Activated CD4-positive, alpha-beta memory T cell treated with anti-CD3 and anti-CD28 coated beads for 36 hours (primary cell): ENCODE measurements at regions not wholly inside any gene's neighbourhood (a gene's known extent, or its start where the extent isn't known, plus 50 kb on each side); places are given as distances from the start of the nearest gene placed in this dataset.

Source experiments
- CTCF ChIA-PET: fragments of 350-600 bp; sonication (Branson Sonifier 250); formaldehyde crosslinking; loops from one replicate; lab custom pipeline; 2021; ENCODE audit warnings: antibody characterized with exemption, inconsistent platforms; lab: Charles Lee
- POLR2A ChIA-PET: fragments of 350-600 bp; sonication (Branson Sonifier 250); formaldehyde crosslinking; loops from one replicate; lab custom pipeline; 2021; ENCODE audit warnings: antibody characterized with exemption; lab: Charles Lee
- DNase-seq: peaks from one replicate; pipeline ENCODE4 v3.0.0-alpha.2; 2020
- H3K27ac Mint-ChIP-seq: one replicate; pipeline ENCODE4 v1.8.0; 2021; ENCODE audit warnings: mixed read lengths
- H3K27me3 Mint-ChIP-seq: one replicate; pipeline ENCODE4 v1.8.0; 2021; ENCODE audit warnings: mixed read lengths
- H3K36me3 Mint-ChIP-seq: one replicate; pipeline ENCODE4 v1.8.0; 2021; ENCODE audit warnings: mixed read lengths
- H3K4me1 Mint-ChIP-seq: one replicate; pipeline ENCODE4 v1.8.0; 2021; ENCODE audit warnings: low read depth, mixed read lengths
- H3K4me3 Mint-ChIP-seq: one replicate; pipeline ENCODE4 v1.8.0; 2021; ENCODE audit warnings: mild to moderate bottlenecking, mixed read lengths
- H3K9me3 Mint-ChIP-seq: one replicate; pipeline ENCODE4 v1.8.0; 2021; ENCODE audit warnings: mixed read lengths
- intact Hi-C: fragments of 100-400 bp; cut with micrococcal nuclease; formaldehyde crosslinking; loops from one replicate; pipeline ENCODE4 v1.15.1; 2023

DNA sequence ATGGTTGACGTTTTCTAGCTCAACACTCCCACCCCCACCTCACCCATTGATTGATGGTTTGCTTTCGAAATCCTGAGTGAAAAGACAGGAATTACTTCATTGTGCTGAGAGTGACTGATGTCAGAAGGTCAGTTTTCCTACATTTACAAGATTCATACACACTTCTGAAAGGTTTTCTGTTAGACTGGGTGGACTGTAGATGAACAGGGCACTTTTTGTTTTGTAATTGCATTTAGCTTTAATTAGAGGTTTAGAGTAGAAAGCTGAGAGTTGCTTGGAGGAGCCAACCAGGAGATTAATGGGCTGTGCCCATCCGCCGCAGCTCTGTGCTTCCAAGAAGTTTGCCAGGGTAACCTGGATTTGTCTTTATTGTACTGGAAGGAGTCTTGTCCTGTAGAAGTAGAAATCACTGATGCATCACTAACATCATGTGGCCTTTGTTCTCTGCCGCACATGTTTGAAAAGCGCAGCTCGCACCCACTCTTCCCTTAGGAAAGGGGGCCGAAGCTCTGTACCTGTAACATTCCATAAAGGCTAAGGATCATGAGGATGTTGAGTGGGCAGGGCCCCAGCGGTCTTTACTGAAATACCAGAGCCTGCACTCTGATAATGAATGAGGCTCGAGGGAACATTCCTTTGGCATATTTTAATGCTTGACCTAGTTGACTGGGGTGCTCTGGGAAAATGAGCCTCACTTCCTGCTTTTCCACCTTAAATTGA is 267.6 kb upstream of the DMRT1 start:
- Mint-ChIP-seq H3K36me3 (no peaks in the 10 kb centered on the region), H3K27ac (no peak overlapping the region), H3K27me3 (no peaks in the 10 kb centered on the region), H3K4me3 (no peak overlapping the region), H3K4me1 (peaks cover 3% of the 10 kb centered on the region), H3K9me3 (no peaks in the 10 kb centered on the region)
- POLR2A ChIA-PET: no interaction called here
- intact Hi-C loops: no loop called here
- DNase-seq: no peak
- CTCF ChIA-PET: interaction anchor here (1.0 kb wide), 1 partner anchor 11 kb away, joined by 3 read pairs; no protein-coding TSS in a partner anchor

DNA sequence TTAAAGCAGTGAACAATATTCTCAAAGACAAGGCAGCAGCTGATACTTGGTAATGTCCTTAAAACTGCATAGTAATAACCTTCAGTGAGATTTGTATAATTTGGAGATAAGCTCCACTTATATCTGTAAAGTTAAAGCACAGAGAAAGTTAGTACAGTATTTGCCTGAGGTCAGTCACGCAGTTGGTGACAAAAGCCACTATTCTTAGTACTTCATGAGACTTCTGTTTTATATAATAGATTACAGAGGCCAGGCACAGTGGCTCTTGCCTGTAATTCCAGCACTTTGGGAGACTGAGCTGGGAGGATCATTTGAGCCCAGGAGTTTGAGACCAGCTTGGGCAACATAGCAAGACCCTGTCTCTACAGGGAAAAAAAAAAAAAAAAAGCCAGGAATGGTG is 266.4 kb upstream of the DMRT1 start:
- Mint-ChIP-seq H3K36me3 (peaks cover 2% of the 10 kb centered on the region), H3K9me3 (no peaks in the 10 kb centered on the region), H3K4me1 (peaks cover 3% of the 10 kb centered on the region), H3K27me3 (no peaks in the 10 kb centered on the region), H3K4me3 (no peak overlapping the region), H3K27ac (no peak overlapping the region)
- no peak for DNase-seq
- ChIA-PET POLR2A (no interaction called here), CTCF (no interaction called here)
- intact Hi-C loops: no loop called here

DNA sequence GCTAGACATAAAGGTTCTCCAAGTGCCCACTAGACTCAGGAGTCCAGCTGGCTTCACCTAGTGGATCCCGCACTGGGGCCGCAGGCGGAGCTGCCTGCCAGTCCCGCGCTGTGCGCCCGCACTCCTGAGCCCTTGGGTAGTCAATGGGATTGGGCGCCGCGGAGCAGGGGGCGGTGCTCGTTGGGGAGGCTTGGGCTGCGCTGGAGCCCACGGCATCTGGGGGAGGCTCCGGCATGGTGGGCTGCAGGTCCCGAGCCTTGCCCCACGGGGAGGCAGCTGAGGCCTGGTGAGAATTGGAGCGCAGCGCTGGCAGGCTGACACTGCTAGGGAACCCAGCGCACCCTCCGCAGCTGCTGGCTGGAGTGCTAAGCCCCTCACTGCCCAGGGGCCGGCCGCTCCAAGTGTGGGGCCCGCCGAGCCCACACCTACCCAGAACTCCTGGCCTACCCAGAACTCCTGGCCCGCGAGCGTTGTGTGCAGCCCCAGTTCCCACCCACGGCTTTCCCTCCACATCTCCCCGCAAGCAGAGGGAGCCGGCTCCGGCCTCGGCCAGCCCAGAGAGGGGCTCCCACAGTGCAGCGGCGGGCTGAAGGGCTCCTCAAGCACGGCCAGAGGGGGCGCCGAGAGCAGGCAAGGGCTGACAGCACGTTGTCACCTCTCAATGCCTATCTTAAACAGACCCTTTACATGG is 260.7 kb upstream of the DMRT1 start:
- ChIA-PET POLR2A (no interaction called here), CTCF (interaction anchor here (0.7 kb wide), 1 partner anchor 170 kb away, joined by 3 read pairs; no protein-coding TSS in a partner anchor)

DNA sequence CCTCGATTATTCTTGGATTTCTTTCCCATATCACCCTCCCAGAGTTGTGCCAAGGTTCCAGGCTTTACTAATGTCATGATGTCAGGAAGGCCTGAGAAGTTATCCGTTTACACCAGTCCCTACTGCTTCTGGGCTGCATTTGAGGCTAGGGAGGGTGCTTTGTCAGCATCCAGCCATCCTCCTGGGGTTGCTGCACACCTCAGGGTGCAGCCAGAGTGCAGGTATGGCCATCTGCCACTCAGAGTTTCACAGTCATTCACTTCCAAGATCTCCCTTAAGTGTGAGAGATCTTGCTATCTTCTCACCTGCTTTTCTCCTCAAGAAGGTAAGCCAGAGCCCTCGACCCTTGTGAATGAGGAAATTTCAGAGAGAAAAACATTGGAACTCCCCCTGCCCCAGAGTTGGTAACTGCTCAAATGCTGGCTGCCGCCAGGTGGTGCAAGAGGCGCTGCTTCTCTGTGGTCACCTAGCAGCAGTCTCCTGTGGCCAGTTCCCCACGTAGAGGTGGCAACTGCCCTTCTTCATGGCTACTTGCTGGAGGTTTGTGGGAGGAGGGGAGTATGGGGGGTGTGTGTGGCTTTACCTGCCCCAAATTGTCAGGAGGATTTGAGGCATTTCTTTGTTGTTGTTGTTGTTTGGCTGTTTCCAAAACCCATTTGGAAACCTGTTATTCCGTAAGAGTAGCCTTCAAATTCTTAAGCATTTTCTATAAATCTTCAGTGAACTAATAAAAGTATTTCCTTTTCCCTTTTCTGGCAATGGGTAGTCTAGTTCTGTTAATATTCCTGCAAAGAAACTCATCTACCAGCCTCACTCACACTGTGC is 259.6 kb upstream of the DMRT1 start:
- H3K36me3 Mint-ChIP-seq: peaks cover 2% of the 10 kb centered on the region
- POLR2A ChIA-PET: no interaction called here
- CTCF ChIA-PET: no interaction called here
- DNase-seq: no peak
- intact Hi-C loops: no loop called here
- no peak overlapping the region for H3K4me3 Mint-ChIP-seq
- H3K27ac Mint-ChIP-seq: no peak overlapping the region
- H3K4me1 Mint-ChIP-seq: peaks cover 2% of the 10 kb centered on the region
- H3K9me3 Mint-ChIP-seq: no peaks in the 10 kb centered on the region
- no peaks in the 10 kb centered on the region for H3K27me3 Mint-ChIP-seq

More for the DNA sequence above, 260.7 kb upstream of the DMRT1 start:
- intact Hi-C loops: no loop called here
- DNase-seq: no peak
- Mint-ChIP-seq H3K27me3 (no peaks in the 10 kb centered on the region), H3K4me3 (no peak overlapping the region), H3K36me3 (peaks cover 2% of the 10 kb centered on the region), H3K4me1 (peaks cover 3% of the 10 kb centered on the region), H3K9me3 (no peaks in the 10 kb centered on the region), H3K27ac (no peak overlapping the region)

DNA sequence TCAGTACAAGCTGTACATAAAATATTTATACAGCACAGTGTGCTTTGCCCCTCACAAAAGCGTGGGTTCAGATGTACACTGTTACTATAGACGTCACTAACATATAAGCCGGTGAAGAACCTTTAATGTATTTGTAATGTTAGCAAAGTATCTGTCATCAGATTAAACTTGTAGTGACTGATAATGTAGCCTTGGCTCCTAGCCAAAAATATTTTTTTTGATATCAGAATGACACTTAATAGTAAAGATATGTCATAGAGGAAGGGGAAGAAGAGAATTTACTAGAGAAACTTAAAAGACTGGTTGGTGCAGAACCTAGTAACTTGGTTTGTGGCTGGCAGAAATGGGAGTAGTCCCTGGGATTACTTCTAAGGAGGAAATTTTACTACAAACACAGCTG is 258.7 kb upstream of the DMRT1 start:
- Mint-ChIP-seq H3K9me3 (no peaks in the 10 kb centered on the region), H3K4me1 (no peaks in the 10 kb centered on the region), H3K4me3 (no peak overlapping the region), H3K27ac (no peak overlapping the region), H3K36me3 (peaks cover 2% of the 10 kb centered on the region), H3K27me3 (no peaks in the 10 kb centered on the region)
- ChIA-PET CTCF (no interaction called here), POLR2A (no interaction called here)
- no peak for DNase-seq
- intact Hi-C loops: no loop called here

DNA sequence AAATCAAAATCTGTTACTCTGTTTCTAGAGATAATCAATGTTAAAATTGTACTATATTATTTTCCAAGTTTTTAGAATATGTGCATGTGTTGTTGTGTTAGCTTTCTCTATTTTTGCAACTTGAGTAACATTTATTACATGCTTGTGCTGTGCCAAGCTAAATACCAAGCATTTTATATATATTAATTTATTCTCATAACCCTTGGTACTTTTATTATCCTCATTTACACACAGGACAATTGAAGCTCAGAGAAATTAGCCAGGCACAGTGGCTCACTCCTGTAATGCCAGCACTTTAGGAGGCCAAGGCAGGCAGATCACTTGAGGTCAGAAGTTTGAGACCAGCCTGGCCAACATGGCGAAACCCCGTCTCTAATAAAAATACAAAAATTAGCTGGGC is 254.0 kb upstream of the DMRT1 start:
- no peak for DNase-seq
- intact Hi-C loops: no loop called here
- CTCF ChIA-PET: no interaction called here
- POLR2A ChIA-PET: no interaction called here
- Mint-ChIP-seq H3K27me3 (no peaks in the 10 kb centered on the region), H3K27ac (no peak overlapping the region), H3K4me3 (no peak overlapping the region), H3K9me3 (no peaks in the 10 kb centered on the region), H3K36me3 (no peaks in the 10 kb centered on the region), H3K4me1 (peaks cover 12% of the 10 kb centered on the region)

DNA sequence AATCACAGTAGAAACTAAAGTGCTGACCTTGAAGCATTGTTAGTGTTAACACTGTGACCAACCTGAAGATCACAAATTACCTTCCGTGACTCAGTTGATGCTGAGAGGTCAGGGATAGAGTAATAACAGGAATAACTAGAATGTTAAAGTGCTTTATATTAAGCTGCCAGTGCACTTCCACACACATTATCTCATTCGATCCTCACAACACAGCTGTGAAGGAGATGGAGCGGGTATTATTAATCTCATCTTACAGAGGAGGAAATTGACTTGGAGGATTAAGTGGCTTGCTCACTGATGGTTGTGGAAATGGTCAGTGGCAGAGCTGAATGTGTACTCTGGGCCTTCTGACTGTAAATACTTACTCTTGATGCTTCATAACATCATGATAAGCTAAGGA is 252.5 kb upstream of the DMRT1 start:
- Mint-ChIP-seq H3K27ac (no peak overlapping the region), H3K36me3 (no peaks in the 10 kb centered on the region), H3K4me3 (no peak overlapping the region), H3K4me1 (peaks cover 12% of the 10 kb centered on the region), H3K27me3 (no peaks in the 10 kb centered on the region), H3K9me3 (no peaks in the 10 kb centered on the region)
- CTCF ChIA-PET: no interaction called here
- intact Hi-C loops: no loop called here
- no peak for DNase-seq
- POLR2A ChIA-PET: no interaction called here

DNA sequence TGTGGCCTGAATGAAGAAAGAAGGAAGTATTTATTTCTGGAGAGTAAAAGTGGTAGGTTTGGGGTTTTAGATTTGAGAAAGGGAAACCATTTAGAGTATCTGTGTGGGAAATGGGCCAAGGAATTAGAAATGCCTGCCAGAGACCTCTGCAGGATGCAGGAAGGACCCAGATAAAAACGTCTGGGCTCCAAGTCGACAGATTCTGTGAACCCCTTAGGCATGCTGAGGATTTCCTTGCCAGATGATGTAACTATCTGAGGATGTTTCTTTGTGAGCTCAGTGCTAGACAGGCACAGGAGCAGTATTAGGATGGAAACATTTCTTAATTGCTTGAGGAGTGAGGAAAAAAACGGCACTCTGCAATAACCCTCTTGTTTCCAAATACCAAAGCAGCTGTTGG is 251.8 kb upstream of the DMRT1 start:
- no peak for DNase-seq
- peaks cover 12% of the 10 kb centered on the region for H3K4me1 Mint-ChIP-seq
- H3K36me3 Mint-ChIP-seq: no peaks in the 10 kb centered on the region
- no peaks in the 10 kb centered on the region for H3K9me3 Mint-ChIP-seq
- CTCF ChIA-PET: no interaction called here
- no peak overlapping the region for H3K4me3 Mint-ChIP-seq
- H3K27me3 Mint-ChIP-seq: no peaks in the 10 kb centered on the region
- H3K27ac Mint-ChIP-seq: no peak overlapping the region
- POLR2A ChIA-PET: no interaction called here
- intact Hi-C loops: no loop called here

DNA sequence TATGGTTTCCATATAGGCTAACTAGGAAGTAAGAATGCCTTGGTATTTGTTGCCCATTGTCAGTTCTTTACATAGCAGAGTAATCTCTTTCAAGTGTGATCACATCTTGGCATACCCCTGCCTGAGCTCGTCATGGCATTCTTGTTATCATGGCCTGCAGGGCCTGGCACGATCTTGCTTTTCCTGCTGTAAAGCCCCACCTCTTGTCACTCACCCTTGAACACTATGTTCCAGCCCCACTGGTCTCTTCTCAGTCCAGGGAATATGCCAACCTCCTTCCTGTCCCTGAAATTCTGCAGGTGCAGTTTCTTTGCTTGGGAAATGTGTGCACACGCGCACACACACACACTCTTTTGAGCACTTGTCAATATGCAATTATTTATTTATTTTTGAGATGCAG is 250.2 kb upstream of the DMRT1 start:
- Mint-ChIP-seq H3K27me3 (no peaks in the 10 kb centered on the region), H3K4me1 (peaks cover 12% of the 10 kb centered on the region), H3K9me3 (no peaks in the 10 kb centered on the region), H3K36me3 (no peaks in the 10 kb centered on the region), H3K4me3 (no peak overlapping the region), H3K27ac (no peak overlapping the region)
- POLR2A ChIA-PET: no interaction called here
- DNase-seq: no peak
- CTCF ChIA-PET: no interaction called here
- intact Hi-C loops: no loop called here

DNA sequence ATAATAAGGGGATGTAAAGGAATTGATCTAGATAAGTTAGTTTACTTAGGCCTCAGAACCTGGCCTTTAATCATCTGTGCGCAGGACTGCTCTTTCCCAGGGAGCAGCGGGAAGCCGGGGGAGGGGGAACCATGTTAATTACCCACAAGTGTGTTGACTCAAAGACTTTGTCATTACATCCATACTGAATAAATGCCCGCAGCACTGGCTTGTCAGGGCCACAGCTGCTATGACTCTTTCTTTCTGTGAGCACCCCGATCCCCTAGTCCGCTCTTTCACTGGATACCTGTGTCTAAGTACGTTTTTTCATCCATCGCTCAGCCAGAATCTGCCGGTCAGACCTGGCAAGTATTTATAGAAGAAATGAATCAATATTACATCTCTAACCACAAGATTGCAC is 249.3 kb upstream of the DMRT1 start:
- DNase-seq: no peak
- intact Hi-C loops: no loop called here
- Mint-ChIP-seq H3K9me3 (no peaks in the 10 kb centered on the region), H3K27ac (no peak overlapping the region), H3K36me3 (no peaks in the 10 kb centered on the region), H3K4me3 (no peak overlapping the region), H3K4me1 (peaks cover 12% of the 10 kb centered on the region), H3K27me3 (no peaks in the 10 kb centered on the region)
- POLR2A ChIA-PET: no interaction called here
- CTCF ChIA-PET: no interaction called here

DNA sequence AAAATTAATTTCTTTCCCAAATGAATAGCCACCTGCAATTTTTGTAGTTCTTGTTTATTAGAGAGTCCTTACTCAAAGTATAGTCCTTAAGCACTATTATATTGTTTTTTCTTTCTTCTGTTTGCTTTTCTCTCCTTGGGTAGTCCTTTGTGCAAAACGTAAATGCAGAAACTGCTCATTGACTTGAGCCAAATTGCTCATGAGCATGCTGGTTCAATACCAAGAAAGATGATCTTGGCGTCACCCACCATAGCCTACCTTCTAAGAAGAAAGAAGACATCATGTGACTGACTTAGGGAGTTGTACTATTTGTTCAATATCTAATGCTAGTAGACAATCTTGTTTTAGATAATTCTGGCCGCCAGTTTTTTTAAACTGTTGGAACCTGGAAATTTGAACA is 248.8 kb upstream of the DMRT1 start:
- intact Hi-C loops: no loop called here
- H3K4me1 Mint-ChIP-seq: peaks cover 12% of the 10 kb centered on the region
- no peaks in the 10 kb centered on the region for H3K9me3 Mint-ChIP-seq
- H3K27me3 Mint-ChIP-seq: no peaks in the 10 kb centered on the region
- H3K27ac Mint-ChIP-seq: no peak overlapping the region
- CTCF ChIA-PET: no interaction called here
- POLR2A ChIA-PET: no interaction called here
- DNase-seq: no peak
- no peak overlapping the region for H3K4me3 Mint-ChIP-seq
- no peaks in the 10 kb centered on the region for H3K36me3 Mint-ChIP-seq

DNA sequence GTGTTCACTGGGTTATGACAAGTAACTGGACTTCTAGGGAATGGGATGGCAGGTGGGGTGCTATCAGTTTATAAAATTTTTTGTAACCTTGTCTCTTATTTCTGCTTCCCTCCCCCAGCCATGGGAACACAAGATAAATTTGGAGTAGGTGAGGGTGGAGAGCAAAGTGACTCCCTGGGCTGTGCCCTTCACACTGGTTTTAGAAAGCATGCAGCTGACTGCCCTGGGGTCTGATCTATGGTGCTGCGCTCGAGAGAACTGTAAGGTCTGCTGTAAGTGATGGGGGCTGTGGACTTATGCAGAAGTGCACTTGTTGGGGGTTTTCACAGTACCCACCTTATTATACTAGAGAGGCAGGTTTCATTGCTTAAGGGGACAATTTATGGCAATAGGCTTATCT is 247.7 kb upstream of the DMRT1 start:
- intact Hi-C loops: no loop called here
- ChIA-PET CTCF (no interaction called here), POLR2A (no interaction called here)

More for the DNA sequence above, 247.7 kb upstream of the DMRT1 start:
- H3K27ac Mint-ChIP-seq: no peak overlapping the region
- H3K27me3 Mint-ChIP-seq: no peaks in the 10 kb centered on the region
- H3K4me1 Mint-ChIP-seq: peaks cover 12% of the 10 kb centered on the region
- H3K4me3 Mint-ChIP-seq: no peak overlapping the region
- no peaks in the 10 kb centered on the region for H3K9me3 Mint-ChIP-seq
- H3K36me3 Mint-ChIP-seq: no peaks in the 10 kb centered on the region
- no peak for DNase-seq
